ENCODE measurements at regions not wholly inside any gene's neighbourhood (a gene's known extent, or its start where the extent isn't known, plus 50 kb on each side); places are given as distances from the start of the nearest gene placed in this dataset.

- no peak for TF ChIP-seq CTCF (conservative IDR thresholded peaks at IDR 0.05; ENCODE audit: low read depth in 2 of 2)
- no peak for TF ChIP-seq STAT1 (IDR thresholded peaks at IDR 0.05; ENCODE audit: unreplicated experiment)
- TF ChIP-seq EZH2 (IDR thresholded peaks at IDR 0.05; ENCODE audit: low read depth, unreplicated experiment) = no peak
- TF ChIP-seq POLR2AphosphoS5 (IDR thresholded peaks at IDR 0.05; ENCODE audit: low read depth) = no peak
- TF ChIP-seq EZH2phosphoT487 (IDR thresholded peaks at IDR 0.05; ENCODE audit: unreplicated experiment) = no peak
- no peak for TF ChIP-seq CREB1 (CRISPR knock-in tag; IDR thresholded peaks at IDR 0.05; ENCODE audit: low read depth)
- TF ChIP-seq ETS1 (IDR thresholded peaks at IDR 0.05) = no peak
- TF ChIP-seq REST (IDR thresholded peaks at IDR 0.05; ENCODE audit: unreplicated experiment) = no peak
These were observed 124.0 kb upstream of the ECI2 start for GRCh38 chr6:4259391-4259790.

Measured in GM23338 (cell line).